ENCODE measurements at regions not wholly inside any gene's neighbourhood (a gene's known extent, or its start where the extent isn't known, plus 50 kb on each side); places are given as distances from the start of the nearest gene placed in this dataset.

DNA sequence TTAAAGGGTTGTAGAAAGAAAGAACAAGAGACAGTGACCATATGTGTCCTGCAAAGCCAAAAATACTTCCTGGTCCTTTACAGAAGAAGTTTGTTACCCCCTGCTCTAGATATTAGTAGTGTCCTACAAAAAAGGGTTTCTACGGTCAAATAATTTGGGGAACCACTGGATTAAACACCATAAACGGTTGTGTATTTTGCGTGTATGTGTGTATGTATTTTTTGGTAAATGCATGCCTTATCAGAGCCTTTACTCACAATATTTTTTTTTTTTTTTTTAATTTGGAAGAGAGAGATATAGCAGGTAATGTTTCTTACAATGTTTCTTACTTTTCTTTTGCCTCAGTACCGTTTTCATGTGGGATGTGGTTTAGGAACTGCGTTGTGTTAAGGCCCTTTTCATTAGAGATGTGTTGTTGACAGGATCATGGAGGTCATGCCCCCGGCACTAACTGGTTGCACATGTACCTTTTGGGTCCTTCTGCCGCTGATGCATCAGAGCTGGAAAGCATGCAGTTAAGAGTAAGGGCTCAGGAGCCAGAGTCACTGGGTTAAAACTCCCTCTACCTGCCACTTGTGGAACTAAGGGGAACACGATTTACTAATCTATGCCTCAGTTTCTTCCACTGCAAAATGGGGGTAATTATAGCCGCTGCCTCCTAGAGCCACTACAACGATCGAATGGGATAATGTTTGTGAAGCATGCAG lies 234.6 kb upstream of the KAZN start:
- no peak for TF ChIP-seq EZH2 (IDR thresholded peaks at IDR 0.05; ENCODE audit: low read length)
- TF ChIP-seq, protein P1, sequence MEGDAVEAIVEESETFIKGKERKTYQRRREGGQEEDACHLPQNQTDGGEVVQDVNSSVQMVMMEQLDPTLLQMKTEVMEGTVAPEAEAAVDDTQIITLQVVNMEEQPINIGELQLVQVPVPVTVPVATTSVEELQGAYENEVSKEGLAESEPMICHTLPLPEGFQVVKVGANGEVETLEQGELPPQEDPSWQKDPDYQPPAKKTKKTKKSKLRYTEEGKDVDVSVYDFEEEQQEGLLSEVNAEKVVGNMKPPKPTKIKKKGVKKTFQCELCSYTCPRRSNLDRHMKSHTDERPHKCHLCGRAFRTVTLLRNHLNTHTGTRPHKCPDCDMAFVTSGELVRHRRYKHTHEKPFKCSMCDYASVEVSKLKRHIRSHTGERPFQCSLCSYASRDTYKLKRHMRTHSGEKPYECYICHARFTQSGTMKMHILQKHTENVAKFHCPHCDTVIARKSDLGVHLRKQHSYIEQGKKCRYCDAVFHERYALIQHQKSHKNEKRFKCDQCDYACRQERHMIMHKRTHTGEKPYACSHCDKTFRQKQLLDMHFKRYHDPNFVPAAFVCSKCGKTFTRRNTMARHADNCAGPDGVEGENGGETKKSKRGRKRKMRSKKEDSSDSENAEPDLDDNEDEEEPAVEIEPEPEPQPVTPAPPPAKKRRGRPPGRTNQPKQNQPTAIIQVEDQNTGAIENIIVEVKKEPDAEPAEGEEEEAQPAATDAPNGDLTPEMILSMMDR (optimal IDR thresholded peaks at IDR 0.05 in 1 of 3, IDR thresholded peaks at IDR 0.05 in 1 of 3, conservative IDR thresholded peaks at IDR 0.05 in 1 of 3; ENCODE audit: extremely low read depth in 1 of 3, insufficient read depth in 2 of 3, low read length in 3 of 3) = peak; percentile 21 to 49 (median 31)
- Histone ChIP-seq H3K9me1 (ENCODE audit: control insufficient read depth, extremely low read depth, insufficient read depth, low read length) (no peaks in the 10 kb centered on the region), H3K9me3 (ENCODE audit: control insufficient read depth, low read depth, low read length) (no peaks in the 10 kb centered on the region), H3K4me2 (ENCODE audit: control insufficient read depth, extremely low read depth, insufficient read depth, low read depth, low read length) (no peak overlapping the region), H3K4me3 (ENCODE audit: control insufficient read depth in 2 of 3, extremely low read depth in 1 of 3, insufficient read depth in 2 of 3, low read depth in 1 of 3, low read length in 3 of 3) (no peak overlapping the region), H3K27ac (ENCODE audit: control insufficient read depth, insufficient read depth, low read length) (no peak overlapping the region), H4K20me1 (ENCODE audit: control insufficient read depth, extremely low read depth, insufficient read depth, low read length) (no peaks in the 10 kb centered on the region), H3K9ac (ENCODE audit: control insufficient read depth, extremely low read depth, insufficient read depth, low read length) (no peak overlapping the region), H3K27me3 (ENCODE audit: control insufficient read depth, extremely low read depth, insufficient read depth, low read length) (peaks cover 5% of the 10 kb centered on the region), H2AFZ (ENCODE audit: control insufficient read depth, low read length) (no peak overlapping the region), H3K36me3 (ENCODE audit: control insufficient read depth in 2 of 2, extremely low read depth in 1 of 2, insufficient read depth in 2 of 2, low read length in 2 of 2) (no peaks in the 10 kb centered on the region), H3K4me1 (ENCODE audit: control insufficient read depth, extremely low read depth, insufficient read depth, low read length) (peaks cover 2% of the 10 kb centered on the region), H3K79me2 (ENCODE audit: control insufficient read depth, insufficient read depth, low read length) (no peaks in the 10 kb centered on the region)
- FAIRE-seq (no peak), DNase-seq (ENCODE audit: low read depth, low spot score) (no peak)
- dilution Hi-C loops (cut with MboI; ENCODE audit: extremely low pct_ligation_motif_present, low sequenced_read_pairs) = no loop called here

DNA sequence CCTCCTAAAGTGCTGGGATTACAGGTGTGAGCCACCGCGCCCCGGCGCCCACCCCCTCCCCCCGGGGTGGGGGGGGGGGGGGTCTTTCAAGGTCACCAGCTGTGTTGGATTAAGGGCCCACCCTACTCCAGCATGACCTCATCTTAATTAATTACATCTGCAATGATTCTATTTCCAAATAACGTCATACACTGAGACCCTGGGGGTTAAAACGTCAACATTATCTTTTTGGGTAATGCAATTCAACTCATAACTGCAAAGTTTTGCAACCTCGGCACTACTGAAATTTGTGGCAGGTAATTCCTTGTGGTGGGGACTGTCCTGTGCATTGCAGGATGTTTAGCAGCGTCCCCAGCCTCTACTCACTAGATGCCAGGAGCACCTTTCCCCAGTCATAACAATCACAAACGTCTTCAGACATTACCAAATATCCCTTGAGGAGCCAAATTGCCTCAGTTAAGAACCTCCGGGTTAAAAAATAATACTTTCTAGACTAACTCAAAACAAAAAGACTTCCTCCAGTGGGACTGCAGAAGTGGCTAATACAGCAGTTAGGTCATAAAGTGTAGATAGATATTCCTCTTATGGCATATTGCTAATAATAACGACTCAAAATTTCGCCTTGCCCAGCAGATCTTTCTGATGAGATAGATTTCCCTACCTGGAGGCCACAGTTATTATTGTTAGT lies 233.0 kb upstream of the KAZN start:
- no peaks in the 10 kb centered on the region for H3K79me2 ChIP-seq (ENCODE audit: control insufficient read depth, insufficient read depth, low read length)

More for the DNA sequence above, 233.0 kb upstream of the KAZN start:
- Histone ChIP-seq H3K27ac (ENCODE audit: control insufficient read depth, insufficient read depth, low read length) (no peak overlapping the region), H3K36me3 (ENCODE audit: control insufficient read depth in 2 of 2, extremely low read depth in 1 of 2, insufficient read depth in 2 of 2, low read length in 2 of 2) (no peaks in the 10 kb centered on the region), H3K9ac (ENCODE audit: control insufficient read depth, extremely low read depth, insufficient read depth, low read length) (no peak overlapping the region), H3K4me2 (ENCODE audit: control insufficient read depth, extremely low read depth, insufficient read depth, low read depth, low read length) (no peak overlapping the region), H3K4me1 (ENCODE audit: control insufficient read depth, extremely low read depth, insufficient read depth, low read length) (peaks cover 2% of the 10 kb centered on the region), H3K27me3 (ENCODE audit: control insufficient read depth, extremely low read depth, insufficient read depth, low read length) (peaks cover 5% of the 10 kb centered on the region), H3K9me1 (ENCODE audit: control insufficient read depth, extremely low read depth, insufficient read depth, low read length) (no peaks in the 10 kb centered on the region), H2AFZ (ENCODE audit: control insufficient read depth, low read length) (no peak overlapping the region), H3K9me3 (ENCODE audit: control insufficient read depth, low read depth, low read length) (no peaks in the 10 kb centered on the region), H3K4me3 (ENCODE audit: control insufficient read depth in 2 of 3, extremely low read depth in 1 of 3, insufficient read depth in 2 of 3, low read depth in 1 of 3, low read length in 3 of 3) (no peak overlapping the region), H4K20me1 (ENCODE audit: control insufficient read depth, extremely low read depth, insufficient read depth, low read length) (no peaks in the 10 kb centered on the region)
- TF ChIP-seq EZH2 (IDR thresholded peaks at IDR 0.05; ENCODE audit: low read length) = no peak
- TF ChIP-seq, protein P1 (optimal IDR thresholded peaks at IDR 0.05 in 1 of 3, IDR thresholded peaks at IDR 0.05 in 1 of 3, conservative IDR thresholded peaks at IDR 0.05 in 1 of 3; ENCODE audit: extremely low read depth in 1 of 3, insufficient read depth in 2 of 3, low read length in 3 of 3) = no peak
- DNase-seq (ENCODE audit: low read depth, low spot score) (no peak), FAIRE-seq (no peak)
- dilution Hi-C loops (cut with MboI; ENCODE audit: extremely low pct_ligation_motif_present, low sequenced_read_pairs) = no loop called here
